NCI-H82 treated with DMSO at 0.1 percent for 48 hours (cell line): ENCODE measurements at regions not wholly inside any gene's neighbourhood (a gene's known extent, or its start where the extent isn't known, plus 50 kb on each side); places are given as distances from the start of the nearest gene placed in this dataset.
A peak's percentile ranks its signal among the peaks of the same experiment; 100 is the strongest.

ENCODE experiments used
- DNase-seq: peaks from one replicate; lab custom pipeline; 2025; ENCODE audit not compliant: unreplicated experiment; lab: John Stamatoyannopoulos, UW

DNA sequence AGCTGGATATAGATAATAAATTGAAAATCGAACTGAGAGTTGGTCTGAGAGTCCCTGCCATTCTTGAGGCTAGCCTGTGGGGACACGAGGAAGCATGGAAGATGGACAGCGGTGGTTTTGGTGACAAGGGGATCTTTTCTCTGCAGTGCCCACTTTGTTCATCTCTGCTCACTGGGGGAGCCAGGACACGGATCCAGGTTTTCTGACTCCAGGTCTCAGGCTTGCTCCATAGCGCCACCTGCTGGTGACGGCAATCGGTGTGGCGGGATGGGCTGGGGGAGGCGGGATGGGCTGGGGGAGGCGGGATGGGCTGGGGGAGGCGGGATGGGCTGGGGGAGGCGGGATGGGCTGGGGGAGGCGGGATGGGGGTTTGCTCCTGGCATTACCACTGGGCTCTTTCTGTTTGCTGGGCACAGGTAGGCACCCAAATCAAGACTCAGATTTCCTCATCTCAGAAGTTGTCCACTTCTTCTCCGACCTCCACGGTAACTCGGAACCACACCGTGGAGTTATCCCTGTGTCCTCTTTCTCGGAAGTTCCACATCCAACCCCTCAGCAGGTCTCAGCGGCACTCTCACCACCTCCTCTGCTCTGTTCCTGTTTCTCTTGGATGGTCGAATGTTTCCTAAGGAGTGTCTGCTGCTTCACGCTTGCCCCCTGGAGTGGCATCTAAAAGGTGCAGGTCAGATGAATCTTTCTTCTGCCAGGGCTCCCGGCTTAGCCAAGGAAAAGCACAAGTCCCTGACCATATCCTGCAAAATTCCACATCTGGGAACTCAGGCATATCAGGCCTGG lies 142.4 kb downstream of the CYLD start:
- DNase-seq, result no peak

DNA sequence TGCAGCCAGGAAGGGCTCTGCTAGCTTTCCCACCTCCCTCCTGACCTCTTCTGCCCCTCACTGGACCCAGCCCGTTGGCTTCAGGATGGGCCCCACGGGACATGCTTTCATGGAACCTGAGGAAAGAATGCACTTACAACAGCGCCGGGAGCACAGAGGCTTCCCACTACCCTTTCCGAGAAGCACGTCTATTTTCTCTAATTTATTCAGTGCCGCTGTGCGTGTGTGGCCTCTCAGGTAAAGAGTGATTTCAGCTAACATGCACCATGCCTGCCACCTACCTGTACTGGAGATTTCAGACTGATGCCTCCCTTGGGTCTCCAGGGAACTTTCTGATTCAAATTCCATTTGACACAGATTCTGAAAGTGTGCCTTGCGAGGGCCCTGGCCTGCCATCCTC lies 140.1 kb downstream of the CYLD start:
- DNase-seq, result no peak

DNA sequence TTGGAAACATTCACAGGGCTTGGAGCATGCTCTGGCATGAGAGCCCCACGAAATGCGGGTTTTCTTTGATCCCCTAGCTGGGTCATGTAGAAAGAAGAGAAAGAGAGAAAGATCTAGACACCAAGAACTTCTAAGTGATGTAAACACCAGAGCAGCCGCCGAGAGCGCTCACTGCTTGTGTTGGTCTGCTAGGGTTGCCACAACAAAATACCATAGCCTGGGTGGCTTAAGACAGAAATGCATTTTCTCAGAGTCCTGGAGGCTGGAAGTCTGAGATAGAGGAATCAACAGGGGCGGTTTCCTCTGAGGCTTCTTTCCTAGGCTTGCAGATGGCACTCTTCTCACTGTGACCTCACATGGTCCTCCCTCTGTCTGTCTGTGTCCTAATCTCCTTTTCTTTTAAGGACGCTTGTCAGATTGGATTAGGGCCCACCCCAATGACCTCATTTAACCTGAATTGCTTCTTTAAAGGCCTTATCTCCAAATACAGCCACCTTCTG lies 139.5 kb downstream of the CYLD start:
- DNase-seq, result peak; percentile 98

DNA sequence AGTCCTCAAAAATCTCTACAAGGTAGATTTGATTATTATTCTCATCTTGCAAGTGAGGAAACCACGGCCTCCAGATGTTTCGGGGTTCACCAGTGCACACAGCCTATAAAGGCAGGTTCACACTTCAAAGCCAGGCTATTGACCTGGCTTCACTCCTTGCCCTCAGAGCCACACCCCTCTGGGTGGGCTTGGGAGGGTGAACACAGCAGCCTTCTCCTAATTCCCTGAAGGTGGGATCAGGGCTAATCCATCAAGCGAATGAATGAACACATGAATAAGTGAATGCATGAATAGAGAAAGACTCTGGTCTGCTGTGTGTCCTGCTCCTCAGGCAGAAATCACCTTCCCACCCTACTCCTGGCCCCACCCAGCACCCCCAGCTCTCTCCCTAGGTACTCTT lies 139.0 kb downstream of the CYLD start:
- DNase-seq, result no peak

DNA sequence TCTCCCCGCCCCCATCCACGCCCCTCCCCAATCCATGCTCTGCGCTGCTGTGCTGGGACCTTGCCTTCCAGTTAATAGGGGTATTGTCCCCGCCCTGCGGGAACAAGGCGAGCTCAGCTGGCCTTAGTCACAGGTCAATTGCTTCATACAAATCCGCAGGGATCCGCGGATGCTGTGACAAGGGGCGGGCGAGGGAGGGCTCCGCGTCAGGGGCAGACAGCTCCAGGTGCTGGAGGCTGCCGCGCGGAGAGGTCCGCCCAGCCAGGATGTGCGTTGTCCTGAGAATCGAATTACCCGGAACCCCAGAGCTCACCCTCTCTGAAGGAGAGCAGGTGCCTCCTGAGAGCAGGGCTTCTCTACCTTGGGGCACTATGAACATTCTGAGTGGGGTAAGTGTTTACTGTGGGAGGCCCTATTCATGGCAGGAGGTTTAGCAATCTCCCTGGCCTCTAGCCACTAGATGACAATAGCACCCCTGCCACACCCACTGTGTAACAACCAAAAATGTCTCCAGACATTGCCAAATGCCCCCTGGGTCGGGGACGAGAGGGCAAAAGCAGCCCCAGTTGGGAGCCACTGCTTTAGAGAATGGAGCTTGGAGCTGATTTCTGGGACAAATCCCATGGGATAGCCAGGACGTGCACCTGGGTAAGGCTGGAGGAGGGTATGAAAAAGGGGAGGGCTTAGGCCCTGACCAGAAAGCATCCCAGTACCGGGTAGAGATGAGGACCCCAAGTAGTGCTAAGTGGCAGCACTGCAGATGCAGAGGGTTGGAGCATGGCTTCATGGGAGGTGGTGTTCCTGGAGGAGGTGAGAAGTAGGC lies 138.2 kb downstream of the CYLD start:
- DNase-seq, result peak; percentile 60

DNA sequence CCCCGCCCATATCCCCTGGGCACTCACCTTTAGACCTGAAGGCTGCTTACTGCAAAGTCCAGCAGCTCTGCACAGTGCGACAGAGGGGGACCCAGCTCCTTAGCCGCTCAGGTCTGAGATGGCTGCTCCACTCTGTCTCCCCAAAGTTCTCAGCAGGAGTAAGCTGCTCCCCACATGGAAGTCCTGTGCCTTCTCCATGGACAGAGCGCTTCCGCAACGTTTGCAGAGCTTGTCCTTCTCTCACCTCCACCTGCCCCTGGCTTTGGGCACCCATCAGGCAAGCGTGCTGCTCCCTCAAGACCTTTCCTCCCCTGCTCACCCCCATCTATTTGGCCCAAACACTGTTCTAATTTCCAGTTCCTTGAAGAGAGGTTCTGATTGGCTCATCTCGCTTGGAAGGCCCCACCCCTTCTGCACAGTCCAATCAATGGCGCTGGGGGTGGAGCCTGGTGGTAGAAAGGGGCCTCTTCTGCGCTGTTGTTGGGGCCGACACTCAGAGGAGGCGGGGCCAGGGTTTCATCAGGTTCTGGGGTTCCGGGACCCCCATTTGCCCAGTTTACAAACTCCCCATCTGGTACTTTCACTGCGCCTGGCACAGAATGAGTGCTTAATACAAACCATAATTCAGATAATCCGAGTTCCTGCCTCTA lies 137.2 kb downstream of the CYLD start:
- peak; percentile 19 for DNase-seq

DNA sequence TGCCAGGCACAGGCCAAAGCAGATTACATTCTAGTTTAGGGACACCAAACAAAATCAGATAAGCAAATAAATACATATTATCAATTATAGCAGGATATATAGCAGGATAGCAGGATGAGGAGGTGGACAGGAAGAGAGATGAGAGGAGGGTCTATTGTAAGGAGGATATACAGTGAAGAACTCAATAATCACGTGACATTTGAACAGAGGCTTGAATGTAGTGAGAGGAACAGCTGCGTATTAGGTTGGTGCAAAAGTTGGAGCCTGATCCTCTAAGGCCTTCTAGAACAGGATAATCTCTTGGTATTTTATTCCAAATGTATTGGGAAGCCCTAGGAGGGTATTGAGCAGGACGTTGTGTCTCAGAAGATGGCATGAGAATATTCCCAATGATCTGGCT lies 136.7 kb downstream of the CYLD start:
- DNase-seq, result peak; percentile 94

DNA sequence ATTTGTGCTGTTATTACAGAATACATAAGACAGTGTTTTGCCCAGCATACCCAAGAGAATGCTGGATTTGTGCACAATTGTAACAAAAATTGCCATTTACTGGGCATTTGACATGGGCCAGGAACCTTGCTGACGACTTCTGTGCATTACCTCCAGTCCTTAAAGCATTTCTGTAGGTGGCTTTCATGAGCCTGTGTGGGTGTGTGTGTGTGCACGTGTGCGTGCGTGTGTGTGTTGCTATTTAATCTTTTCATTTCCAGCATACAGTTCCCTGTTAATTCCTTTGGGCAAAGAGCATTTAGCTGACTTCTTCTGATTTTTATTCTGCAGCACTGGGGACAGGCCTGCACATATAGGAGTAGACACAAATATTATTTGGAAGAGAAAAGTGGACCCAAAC lies 134.4 kb downstream of the CYLD start:
- DNase-seq, result no peak

DNA sequence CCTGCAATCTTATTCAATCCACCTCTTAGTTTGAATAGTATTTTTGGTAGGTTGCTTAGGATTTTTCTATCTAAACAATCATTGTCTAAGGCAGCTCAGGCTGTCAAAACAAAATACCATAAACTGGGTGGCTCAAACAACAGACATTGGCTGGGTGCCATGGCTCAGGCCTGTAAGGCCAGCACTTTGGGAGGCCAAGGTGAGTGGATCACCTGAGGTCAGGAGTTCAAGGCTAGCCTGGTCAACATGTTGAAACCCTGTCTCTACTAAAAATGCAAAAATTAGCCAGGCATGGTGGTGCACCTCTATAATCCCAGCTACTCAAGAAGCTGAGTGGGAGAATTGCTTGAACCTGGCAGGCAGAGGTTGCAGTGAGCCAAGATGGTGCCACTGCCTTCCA lies 126.7 kb downstream of the CYLD start:
- no peak for DNase-seq

DNA sequence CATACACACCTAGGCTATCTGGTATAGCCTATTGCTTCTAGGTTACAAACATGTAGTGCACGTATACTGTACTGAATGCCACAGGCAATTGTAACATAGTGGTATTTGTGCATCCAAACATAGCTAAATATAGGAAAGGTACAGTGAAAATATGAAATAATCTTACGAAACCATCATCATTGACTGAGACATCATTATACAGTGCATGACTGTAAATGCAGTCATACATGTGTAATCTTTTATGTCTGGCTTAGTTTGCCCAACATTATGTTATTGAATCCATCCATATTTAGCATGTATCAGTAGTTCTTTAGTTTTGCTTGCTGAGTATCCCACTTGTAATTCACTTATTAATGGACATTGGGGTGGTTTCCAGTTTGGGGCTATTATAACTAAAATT lies 124.9 kb downstream of the CYLD start:
- DNase-seq, result no peak

DNA sequence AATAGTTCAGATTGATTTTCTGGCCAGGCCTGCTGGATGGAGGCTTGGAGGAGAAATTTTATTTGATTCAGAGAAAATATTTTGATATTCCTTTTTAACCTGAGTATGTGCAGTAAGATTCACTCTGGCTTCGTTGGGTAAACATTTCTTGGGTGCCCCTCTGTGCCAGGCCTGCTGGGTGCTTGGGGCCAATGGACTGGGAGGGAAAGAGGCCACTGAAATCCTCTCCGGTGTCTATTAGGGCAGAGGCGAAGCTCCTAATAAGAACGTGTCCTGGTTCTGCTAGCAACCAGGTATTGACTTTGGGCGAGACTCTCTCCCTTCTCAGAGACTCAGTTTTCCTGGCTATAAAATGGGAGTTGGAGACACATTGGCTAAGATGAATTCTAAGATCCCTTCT lies 122.5 kb downstream of the CYLD start:
- no peak for DNase-seq

DNA sequence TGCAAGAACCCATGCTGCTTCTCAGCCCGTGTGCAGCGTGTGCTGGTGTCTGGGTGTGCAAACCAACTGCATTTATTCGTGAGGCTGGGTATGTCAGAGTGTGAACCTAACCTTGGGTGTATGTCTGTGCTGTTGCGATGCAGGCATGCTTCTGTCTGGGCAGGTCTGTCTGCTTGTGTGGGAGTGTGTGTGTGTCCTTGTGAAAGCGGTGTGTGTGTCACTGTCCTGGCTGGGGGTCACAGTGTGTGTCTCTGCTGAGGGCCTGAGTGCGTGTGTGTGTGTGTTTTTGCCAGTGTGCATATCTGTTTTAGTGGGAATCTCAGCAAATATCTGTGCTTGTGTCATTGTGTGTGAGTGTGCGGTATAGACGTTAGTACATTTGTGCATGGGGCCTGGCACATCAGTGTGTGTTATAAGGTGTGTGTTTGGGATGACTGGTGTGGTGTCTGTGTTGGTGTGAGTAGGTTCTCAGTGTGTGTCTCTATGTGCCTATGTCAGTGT lies 121.8 kb downstream of the CYLD start:
- no peak for DNase-seq

DNA sequence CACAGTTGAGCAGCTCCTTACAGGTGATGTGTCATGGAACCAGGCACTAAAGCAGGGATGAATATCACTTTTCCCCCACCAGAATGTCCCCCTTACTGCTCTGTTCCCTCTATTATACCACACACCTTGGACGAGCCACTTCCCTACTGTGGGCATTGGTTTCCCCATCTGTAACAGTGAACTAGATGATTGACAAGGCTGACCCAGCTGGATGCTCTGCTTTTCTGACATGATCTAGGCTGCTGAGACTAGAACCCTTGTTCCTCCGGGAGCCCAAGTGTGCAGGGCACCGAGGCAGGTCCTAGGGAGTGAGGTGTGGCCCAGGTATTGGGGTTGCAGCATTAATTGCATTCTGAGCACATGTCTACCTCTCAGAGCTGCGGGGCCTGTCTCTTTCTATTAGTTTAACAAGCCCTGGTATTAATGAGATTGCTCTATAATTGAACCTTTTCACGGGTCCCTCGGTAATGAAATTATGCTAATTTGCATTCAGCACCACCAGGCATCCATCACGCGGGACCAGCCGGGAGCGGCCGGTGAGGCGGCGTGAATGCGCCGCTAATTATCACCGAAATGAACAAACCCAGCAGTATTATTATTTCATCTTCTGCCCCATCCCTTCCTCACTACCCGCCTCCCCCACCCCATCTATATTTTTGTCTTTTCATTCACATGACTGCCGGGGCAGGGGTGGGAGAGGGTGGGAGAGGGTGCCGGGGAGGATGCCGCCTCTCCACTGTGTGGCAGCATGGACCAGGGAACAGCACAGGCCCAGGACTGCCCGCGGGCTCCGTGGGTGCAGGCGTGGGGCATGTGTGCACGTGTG lies 121.1 kb downstream of the CYLD start:
- no peak for DNase-seq

DNA sequence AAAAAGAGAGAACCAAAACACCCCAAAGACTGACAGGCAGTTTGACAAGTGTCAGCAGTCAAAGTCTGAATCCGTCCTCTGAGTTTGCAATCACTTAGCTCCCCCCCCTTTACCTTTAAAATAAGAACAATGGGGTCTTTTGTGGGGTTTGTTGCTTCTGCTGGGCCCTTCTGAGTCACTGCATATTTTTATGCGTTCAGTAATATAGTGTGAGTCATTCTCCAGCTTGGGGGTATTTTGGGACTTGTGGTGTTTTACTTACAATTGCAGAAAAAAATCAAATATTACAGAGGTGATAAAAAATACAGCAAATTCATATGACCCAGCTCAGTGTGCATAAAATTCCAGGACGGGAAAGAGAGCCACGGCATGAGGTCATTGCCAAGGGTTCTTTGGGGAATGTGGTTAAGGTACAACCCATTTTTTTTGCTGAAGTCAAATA lies 120.1 kb downstream of the CYLD start:
- no peak for DNase-seq

DNA sequence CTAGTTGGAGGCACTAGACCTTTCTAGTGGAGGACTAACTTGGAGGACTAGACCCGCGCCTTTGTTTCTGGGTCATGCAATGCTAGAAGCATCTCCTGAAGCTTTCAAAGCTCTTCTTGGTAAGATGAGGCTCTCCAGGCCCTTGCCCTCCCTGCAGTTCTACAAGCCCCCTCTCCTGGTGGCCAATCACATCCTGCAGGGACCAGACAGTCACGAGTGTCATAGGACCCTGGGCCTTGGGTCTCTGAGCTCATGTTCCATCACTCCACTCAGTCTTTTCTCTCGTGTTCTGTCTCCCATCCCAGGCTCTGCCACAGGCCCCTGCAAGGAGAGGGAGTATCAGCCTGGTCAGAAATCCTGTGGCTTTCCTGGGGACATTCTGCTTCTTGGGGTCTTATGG lies 119.6 kb downstream of the CYLD start:
- no peak for DNase-seq

DNA sequence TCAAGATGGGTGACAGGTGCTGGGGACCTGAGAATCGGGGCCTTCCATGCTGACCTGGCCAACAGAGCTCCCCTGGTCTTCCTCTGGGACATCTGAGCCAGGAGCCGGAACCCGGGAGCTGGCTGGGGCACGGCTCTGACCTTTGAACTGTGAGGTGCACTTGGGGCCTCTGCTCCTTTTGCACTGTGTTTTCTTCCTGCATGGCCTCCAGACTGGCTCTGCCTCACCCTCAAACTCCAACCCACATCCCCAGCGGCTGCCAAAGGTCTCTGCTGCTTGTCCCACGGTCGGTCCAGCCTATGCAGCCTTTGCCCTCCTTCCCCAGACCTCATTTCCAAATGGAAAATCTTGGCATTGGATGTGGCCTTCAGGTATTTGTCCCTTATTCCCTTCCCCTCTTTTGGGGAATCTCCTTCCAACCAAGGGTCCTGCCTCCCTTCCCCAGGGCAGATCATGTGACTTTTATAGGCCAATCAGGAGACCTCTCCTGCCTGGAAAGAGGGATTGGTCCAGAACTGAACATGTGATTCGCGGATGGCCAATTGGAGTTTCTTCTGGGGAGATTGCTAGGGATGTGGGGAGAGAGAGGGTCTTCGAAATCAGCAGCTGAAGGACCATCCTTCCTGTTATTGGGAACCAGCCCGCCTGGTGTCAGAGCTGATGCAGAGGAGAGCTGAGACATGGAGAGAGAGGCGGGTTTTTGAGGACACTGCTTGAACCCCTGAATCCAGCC lies 117.9 kb downstream of the CYLD start:
- DNase-seq, result no peak

DNA sequence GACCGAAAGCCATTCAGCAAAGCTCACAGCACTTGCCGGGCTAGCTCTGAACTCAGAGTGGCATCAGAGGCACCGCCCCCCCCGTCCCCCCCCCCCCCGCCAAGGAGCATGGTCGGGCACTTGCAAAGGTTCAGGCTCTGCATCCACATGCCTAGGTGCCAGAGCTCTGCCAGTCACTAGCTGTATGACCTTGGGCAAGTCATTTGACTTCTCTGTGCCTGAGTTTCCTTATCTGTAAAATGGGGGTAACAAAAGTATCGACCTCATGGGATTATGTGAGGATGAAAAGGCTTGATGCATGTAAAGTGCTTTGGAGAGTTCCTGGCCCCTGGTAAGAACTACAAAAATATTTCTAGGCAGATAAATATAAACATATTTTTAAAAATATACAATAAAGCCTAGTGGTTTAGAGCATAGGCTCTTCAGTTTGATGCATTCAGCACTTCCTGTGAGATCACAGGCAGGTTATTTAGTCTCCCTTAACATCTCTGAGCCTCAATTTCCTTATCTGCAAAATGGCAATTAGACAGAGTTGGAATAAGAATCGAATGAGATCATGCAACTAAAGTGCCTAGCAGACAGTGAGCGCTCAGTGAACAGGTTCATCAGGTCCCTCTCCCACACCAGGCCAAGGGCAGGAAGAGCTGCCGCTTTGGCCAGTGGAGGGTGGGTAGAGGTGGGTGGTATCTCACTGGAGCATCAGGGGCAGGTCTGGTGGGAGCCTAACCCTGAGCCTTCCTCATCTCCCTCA lies 117.2 kb downstream of the CYLD start:
- DNase-seq, result no peak

DNA sequence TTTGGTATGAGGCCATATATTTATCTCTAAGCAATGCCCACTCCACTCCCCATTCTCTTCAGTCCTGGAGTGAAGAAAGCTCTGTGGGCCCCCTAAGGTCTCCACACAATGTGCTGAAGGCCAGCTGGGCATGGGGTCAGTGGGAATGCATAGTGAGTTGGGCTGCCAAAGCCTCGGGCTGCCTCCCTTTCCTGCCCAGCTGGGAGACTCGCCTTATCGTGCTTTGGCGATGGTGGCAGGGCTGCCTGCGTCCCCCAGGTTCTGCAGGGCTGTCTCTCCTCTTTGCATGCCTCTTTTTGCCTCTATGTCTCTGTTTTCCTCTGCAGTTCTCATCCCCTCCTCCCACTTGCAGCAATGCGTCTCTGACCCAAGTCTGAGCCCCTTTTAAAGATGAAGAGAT lies 116.5 kb downstream of the CYLD start:
- no peak for DNase-seq

DNA sequence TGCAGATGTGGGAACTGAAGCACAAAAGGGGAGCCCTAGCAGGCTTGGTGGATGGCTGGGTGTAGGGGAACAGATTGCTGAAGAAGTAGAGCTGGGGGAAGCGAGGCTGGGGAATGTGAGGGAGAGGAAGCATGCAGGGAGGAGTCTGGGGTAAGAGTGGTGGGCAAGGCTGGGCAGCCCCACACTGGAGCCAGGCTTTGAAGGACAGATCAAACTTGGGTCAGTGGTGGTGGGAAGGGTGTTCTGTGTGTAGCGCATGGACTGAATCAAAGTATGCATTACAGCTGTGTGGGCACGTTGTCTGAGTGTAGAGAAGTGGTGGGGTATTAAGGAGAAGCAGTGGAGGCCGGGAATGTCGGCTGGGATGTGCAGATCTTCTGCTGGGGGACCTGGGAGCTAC lies 116.0 kb downstream of the CYLD start:
- no peak for DNase-seq
